Stimulated activated effector memory CD8-positive, alpha-beta T cell treated with anti-CD3 and anti-CD28 coated beads, Interleukin-12 subunit alpha, Interleukin-12 subunit beta, amount 100 ng/mL, for 72 hours (primary cell): ENCODE measurements at regions not wholly inside any gene's neighbourhood (a gene's known extent, or its start where the extent isn't known, plus 50 kb on each side); places are given as distances from the start of the nearest gene placed in this dataset.
A peak's percentile ranks its signal among the peaks of the same experiment; 100 is the strongest.

Experiments
- ATAC-seq: fragments of 150-1000 bp; cut with Tn5 transposase; 2 replicates; pipeline ENCODE4 v1.10.0; 2021
- DNase-seq, 2 donors: peaks; one replicate each; pipeline ENCODE4 v3.0.0; 2021 to 2022; ENCODE audit warnings: low spot score in 2 of 2
- H3K27ac Mint-ChIP-seq: one replicate; pipeline ENCODE4 v1.8.0; 2022; ENCODE audit warnings: mild to moderate bottlenecking, mixed read lengths
- H3K36me3 Mint-ChIP-seq: one replicate; pipeline ENCODE4 v1.8.0; 2022; ENCODE audit warnings: mild to moderate bottlenecking, mixed read lengths
- H3K4me1 Mint-ChIP-seq: one replicate; pipeline ENCODE4 v1.8.0; 2022; ENCODE audit warnings: mixed read lengths
- H3K4me3 Mint-ChIP-seq: one replicate; pipeline ENCODE4 v1.8.0; 2022; ENCODE audit warnings: mild to moderate bottlenecking, mixed read lengths
- H3K9me3 Mint-ChIP-seq: one replicate; pipeline ENCODE4 v1.8.0; 2022; ENCODE audit warnings: mixed read lengths

GRCh38 chr16:13403326-13403725, 501.9 kb downstream of the SHISA9 start:
- no peaks in the 10 kb centered on the region for H3K36me3 Mint-ChIP-seq
- ATAC-seq (no peak), DNase-seq (no peak)
- peaks cover 10% of the 10 kb centered on the region for H3K9me3 Mint-ChIP-seq
- H3K27ac Mint-ChIP-seq, result no peak overlapping the region
- H3K4me1 Mint-ChIP-seq, result no peaks in the 10 kb centered on the region
- H3K4me3 Mint-ChIP-seq, result no peak overlapping the region

GRCh38 chr16:13414154-13414553, 505.8 kb upstream of the ERCC4 start:
- no peak for ATAC-seq
- DNase-seq, result no peak
- Mint-ChIP-seq H3K9me3 (peaks cover 7% of the 10 kb centered on the region), H3K27ac (no peak overlapping the region), H3K4me3 (no peak overlapping the region), H3K36me3 (no peaks in the 10 kb centered on the region), H3K4me1 (no peaks in the 10 kb centered on the region)

GRCh38 chr16:13419589-13419988, 500.4 kb upstream of the ERCC4 start:
- no peak overlapping the region for H3K4me3 Mint-ChIP-seq
- H3K9me3 Mint-ChIP-seq, result peaks cover 4% of the 10 kb centered on the region
- no peak overlapping the region for H3K27ac Mint-ChIP-seq
- no peaks in the 10 kb centered on the region for H3K36me3 Mint-ChIP-seq
- no peak for ATAC-seq
- H3K4me1 Mint-ChIP-seq, result no peaks in the 10 kb centered on the region
- DNase-seq, result no peak

GRCh38 chr16:13421726-13422125, 498.2 kb upstream of the ERCC4 start:
- H3K4me3 Mint-ChIP-seq, result no peak overlapping the region
- ATAC-seq (no peak), DNase-seq (no peak)
- H3K27ac Mint-ChIP-seq, result no peak overlapping the region
- no peaks in the 10 kb centered on the region for H3K9me3 Mint-ChIP-seq
- no peaks in the 10 kb centered on the region for H3K4me1 Mint-ChIP-seq
- H3K36me3 Mint-ChIP-seq, result no peaks in the 10 kb centered on the region

- Mint-ChIP-seq H3K27ac (no peak overlapping the region), H3K4me3 (no peak overlapping the region), H3K4me1 (no peaks in the 10 kb centered on the region), H3K36me3 (no peaks in the 10 kb centered on the region), H3K9me3 (peaks cover 8% of the 10 kb centered on the region)
- DNase-seq, result no peak
- ATAC-seq, result no peak
Observed at GRCh38 chr16:13425836-13426235, 494.1 kb upstream of the ERCC4 start.

GRCh38 chr16:13426269-13426668, 493.7 kb upstream of the ERCC4 start:
- Mint-ChIP-seq H3K27ac (no peak overlapping the region), H3K4me1 (no peaks in the 10 kb centered on the region), H3K36me3 (no peaks in the 10 kb centered on the region), H3K9me3 (peaks cover 8% of the 10 kb centered on the region), H3K4me3 (no peak overlapping the region)
- ATAC-seq, result no peak
- no peak for DNase-seq

GRCh38 chr16:13426736-13427135, 493.2 kb upstream of the ERCC4 start:
- ATAC-seq, result no peak

GRCh38 chr16:13427943-13428342, 492.0 kb upstream of the ERCC4 start:
- DNase-seq (no peak), ATAC-seq (no peak)
- Mint-ChIP-seq H3K9me3 (peaks cover 8% of the 10 kb centered on the region), H3K4me3 (no peak overlapping the region), H3K36me3 (no peaks in the 10 kb centered on the region), H3K27ac (no peak overlapping the region), H3K4me1 (no peaks in the 10 kb centered on the region)

More at GRCh38 chr16:13426736-13427135, 493.2 kb upstream of the ERCC4 start:
- Mint-ChIP-seq H3K9me3 (peaks cover 8% of the 10 kb centered on the region), H3K27ac (no peak overlapping the region), H3K36me3 (no peaks in the 10 kb centered on the region), H3K4me1 (no peaks in the 10 kb centered on the region), H3K4me3 (no peak overlapping the region)
- DNase-seq, result no peak

GRCh38 chr16:13429416-13429815, 490.5 kb upstream of the ERCC4 start:
- Mint-ChIP-seq H3K36me3 (no peaks in the 10 kb centered on the region), H3K4me1 (no peaks in the 10 kb centered on the region), H3K9me3 (peaks cover 8% of the 10 kb centered on the region), H3K4me3 (no peak overlapping the region), H3K27ac (no peak overlapping the region)
- ATAC-seq (no peak), DNase-seq (no peak)

- H3K4me3 Mint-ChIP-seq, result no peak overlapping the region
- H3K4me1 Mint-ChIP-seq, result no peaks in the 10 kb centered on the region
- no peaks in the 10 kb centered on the region for H3K36me3 Mint-ChIP-seq
- no peak overlapping the region for H3K27ac Mint-ChIP-seq
- DNase-seq (no peak), ATAC-seq (no peak)
- H3K9me3 Mint-ChIP-seq, result peaks cover 5% of the 10 kb centered on the region
Observed at GRCh38 chr16:13435415-13435814, 484.5 kb upstream of the ERCC4 start.

GRCh38 chr16:13435873-13436474, 484.0 kb upstream of the ERCC4 start:
- Mint-ChIP-seq H3K36me3 (no peaks in the 10 kb centered on the region), H3K9me3 (peaks cover 5% of the 10 kb centered on the region), H3K4me3 (no peak overlapping the region), H3K27ac (peak overlapping the region; percentile 48), H3K4me1 (no peaks in the 10 kb centered on the region)
- no peak for ATAC-seq
- DNase-seq, result no peak

- Mint-ChIP-seq H3K4me3 (no peak overlapping the region), H3K27ac (peak overlapping the region; percentile 48), H3K9me3 (peaks cover 5% of the 10 kb centered on the region), H3K4me1 (no peaks in the 10 kb centered on the region), H3K36me3 (no peaks in the 10 kb centered on the region)
- DNase-seq (no peak), ATAC-seq (peak; percentile 34)
Observed at GRCh38 chr16:13436641-13437412, 483.1 kb upstream of the ERCC4 start.

GRCh38 chr16:13437413-13437795, 482.6 kb upstream of the ERCC4 start:
- H3K9me3 Mint-ChIP-seq, result peaks cover 5% of the 10 kb centered on the region

GRCh38 chr16:13438064-13438463, 481.9 kb upstream of the ERCC4 start:
- no peaks in the 10 kb centered on the region for H3K36me3 Mint-ChIP-seq
- ATAC-seq (no peak), DNase-seq (no peak)
- peaks cover 5% of the 10 kb centered on the region for H3K9me3 Mint-ChIP-seq
- H3K4me3 Mint-ChIP-seq, result no peak overlapping the region
- H3K4me1 Mint-ChIP-seq, result no peaks in the 10 kb centered on the region
- H3K27ac Mint-ChIP-seq, result no peak overlapping the region

More at GRCh38 chr16:13437413-13437795, 482.6 kb upstream of the ERCC4 start:
- Mint-ChIP-seq H3K4me3 (no peak overlapping the region), H3K36me3 (no peaks in the 10 kb centered on the region), H3K27ac (no peak overlapping the region), H3K4me1 (no peaks in the 10 kb centered on the region)
- no peak for ATAC-seq
- no peak for DNase-seq

- H3K27ac Mint-ChIP-seq, result no peak overlapping the region
- no peaks in the 10 kb centered on the region for H3K4me1 Mint-ChIP-seq
- DNase-seq (no peak), ATAC-seq (no peak)
- H3K36me3 Mint-ChIP-seq, result no peaks in the 10 kb centered on the region
- peaks cover 8% of the 10 kb centered on the region for H3K9me3 Mint-ChIP-seq
- no peak overlapping the region for H3K4me3 Mint-ChIP-seq
Observed at GRCh38 chr16:13439766-13440165, 480.2 kb upstream of the ERCC4 start.

- Mint-ChIP-seq H3K27ac (no peak overlapping the region), H3K4me1 (no peaks in the 10 kb centered on the region), H3K36me3 (no peaks in the 10 kb centered on the region), H3K9me3 (peaks cover 7% of the 10 kb centered on the region), H3K4me3 (no peak overlapping the region)
- DNase-seq, result no peak
- no peak for ATAC-seq
Observed at GRCh38 chr16:13441675-13442074, 478.3 kb upstream of the ERCC4 start.
